H9 (cell line): ENCODE measurements at regions not wholly inside any gene's neighbourhood (a gene's known extent, or its start where the extent isn't known, plus 50 kb on each side); places are given as distances from the start of the nearest gene placed in this dataset.

Experiments
- DNase-seq: peaks from one replicate; pipeline ENCODE4 v3.0.0-alpha.2; 2017
- H2AFZ ChIP-seq: one replicate; pipeline ENCODE4 v1.6.1; 2013; ENCODE audit warnings: mild to moderate bottlenecking, low read length, control low read depth, moderate library complexity
- H2AK5ac ChIP-seq: 2 replicates; pipeline ENCODE4 v1.6.1; 2013; ENCODE audit warnings: low read length, control low read depth, mixed read lengths; ENCODE audit not compliant: insufficient read length
- H2BK120ac ChIP-seq: one replicate; pipeline ENCODE4 v1.6.1; 2013; ENCODE audit warnings: low read depth, mild to moderate bottlenecking, low read length, control low read depth, inconsistent platforms; ENCODE audit not compliant: poor library complexity, severe bottlenecking
- H2BK12ac ChIP-seq: 2 replicates; pipeline ENCODE4 v1.6.1; 2013; ENCODE audit warnings: low read length, control low read depth, mixed read lengths, low read depth; ENCODE audit not compliant: insufficient read length
- H2BK15ac ChIP-seq: 2 replicates; pipeline ENCODE4 v1.6.1; 2013; ENCODE audit warnings: low read depth, low read length, control low read depth
- H2BK20ac ChIP-seq: one replicate; pipeline ENCODE4 v1.6.1; 2013; ENCODE audit warnings: low read depth, mild to moderate bottlenecking, low read length, control low read depth, inconsistent platforms; ENCODE audit not compliant: poor library complexity, severe bottlenecking
- H2BK5ac ChIP-seq: 2 replicates; pipeline ENCODE4 v1.6.1; 2013; ENCODE audit warnings: low read length, control low read depth, mixed read lengths; ENCODE audit not compliant: insufficient read length
- H3K14ac ChIP-seq: 2 replicates; pipeline ENCODE4 v1.6.1; 2013; ENCODE audit warnings: low read length, control low read depth; ENCODE audit not compliant: insufficient read depth
- H3K18ac ChIP-seq: 2 replicates; pipeline ENCODE4 v1.6.1; 2013; ENCODE audit warnings: low read depth, mild to moderate bottlenecking, mixed read lengths, low read length, control low read depth; ENCODE audit not compliant: insufficient read length
- H3K23ac ChIP-seq: 2 replicates; pipeline ENCODE4 v1.6.1; 2013; ENCODE audit warnings: low read length, control low read depth, mixed read lengths, low read depth; ENCODE audit not compliant: insufficient read length
- H3K23me2 ChIP-seq: 2 replicates; pipeline ENCODE4 v1.6.1; 2013; ENCODE audit warnings: low read depth, mild to moderate bottlenecking, mixed read lengths, low read length, control low read depth; ENCODE audit not compliant: insufficient read length, poor library complexity, severe bottlenecking
- H3K27ac ChIP-seq: 2 replicates; pipeline ENCODE4 v1.5.1; 2013; ENCODE audit warnings: low read length, control low read depth, mixed read lengths, low read depth; ENCODE audit not compliant: insufficient read length
- H3K27me3 ChIP-seq: 2 replicates; pipeline ENCODE4 v1.6.1; 2013; ENCODE audit warnings: low read length, control low read depth, inconsistent platforms; ENCODE audit not compliant: insufficient read depth
- H3K4ac ChIP-seq: 2 replicates; pipeline ENCODE4 v1.6.1; 2013; ENCODE audit warnings: low read depth, mild to moderate bottlenecking, control low read depth, inconsistent platforms, low read length, moderate library complexity
- H3K4me1 ChIP-seq: 2 replicates; pipeline ENCODE4 v1.6.1; 2013; ENCODE audit warnings: low read length, control low read depth, inconsistent platforms; ENCODE audit not compliant: insufficient read depth
- H3K4me2 ChIP-seq: 2 replicates; pipeline ENCODE4 v1.6.1; 2013; ENCODE audit warnings: low read length, control low read depth, mixed read lengths; ENCODE audit not compliant: insufficient read length, insufficient read depth
- H3K56ac ChIP-seq: 2 replicates; pipeline ENCODE4 v1.6.1; 2013; ENCODE audit warnings: low read depth, mild to moderate bottlenecking, mixed read lengths, low read length, control low read depth; ENCODE audit not compliant: insufficient read length
- H3K79me1 ChIP-seq: 2 replicates; pipeline ENCODE4 v1.6.1; 2013; ENCODE audit warnings: low read depth, mild to moderate bottlenecking, moderate library complexity, low read length, control low read depth, inconsistent platforms; ENCODE audit not compliant: insufficient read depth, poor library complexity, severe bottlenecking
- H3K79me2 ChIP-seq: 2 replicates; pipeline ENCODE4 v1.6.1; 2013; ENCODE audit warnings: low read length, control low read depth, inconsistent platforms; ENCODE audit not compliant: insufficient read depth
- H3K9ac ChIP-seq: 2 replicates; pipeline ENCODE4 v1.6.1; 2013; ENCODE audit warnings: low read length, control low read depth, mixed read lengths; ENCODE audit not compliant: insufficient read length; ENCODE audit errors: extremely low read depth
- H3K9me3 ChIP-seq: one replicate; pipeline ENCODE4 v1.6.1; 2013; ENCODE audit warnings: low read depth, low read length, inconsistent platforms; ENCODE audit not compliant: control insufficient read depth
- H3T11ph ChIP-seq: one replicate; pipeline ENCODE4 v1.6.1; 2013; ENCODE audit warnings: mild to moderate bottlenecking, low read length, control low read depth, inconsistent platforms
- H4K20me1 ChIP-seq: one replicate; pipeline ENCODE4 v1.6.1; 2013; ENCODE audit not compliant: control insufficient read depth, insufficient read length, insufficient read depth
- H4K5ac ChIP-seq: 2 replicates; pipeline ENCODE4 v1.6.1; 2013; ENCODE audit warnings: low read depth, mild to moderate bottlenecking, mixed read lengths, low read length, control low read depth; ENCODE audit not compliant: insufficient read length
- H4K8ac ChIP-seq: replicated peaks from 2 replicates; pipeline ENCODE4 v1.6.1; 2013; ENCODE audit warnings: low read length, control low read depth, mixed read lengths, low read depth; ENCODE audit not compliant: insufficient read length
- H4K91ac ChIP-seq: 2 replicates; pipeline ENCODE4 v1.6.1; 2013; ENCODE audit warnings: low read depth, mild to moderate bottlenecking, moderate library complexity, mixed read lengths, low read length, control low read depth; ENCODE audit not compliant: insufficient read length
- H3K27ac Mint-ChIP-seq, 3 experiments: 2 replicates in 2 of 3; 3 replicates in 1 of 3; pipeline ENCODE4 v1.8.0; 2020 to 2021; ENCODE audit warnings: mixed read lengths in 3 of 3, mild to moderate bottlenecking in 1 of 3, moderate library complexity in 1 of 3
- H3K27me3 Mint-ChIP-seq: 2 replicates; pipeline ENCODE4 v1.8.0; 2021; ENCODE audit warnings: low read depth, mild to moderate bottlenecking, moderate library complexity, mixed read lengths
- H3K36me3 Mint-ChIP-seq, 3 experiments: 2 replicates in 2 of 3; 3 replicates in 1 of 3; pipeline ENCODE4 v1.8.0; 2020 to 2021; ENCODE audit warnings: low read depth in 3 of 3, mixed read lengths in 3 of 3; ENCODE audit not compliant: insufficient read depth in 1 of 3
- H3K4me1 Mint-ChIP-seq, 2 experiments: 2 replicates each; pipeline ENCODE4 v1.8.0; 2020; ENCODE audit warnings: mixed read lengths in 2 of 2
- H3K4me3 Mint-ChIP-seq, 2 experiments: 2 replicates in 1 of 2; 3 replicates in 1 of 2; pipeline ENCODE4 v1.8.0; 2020 to 2021; ENCODE audit warnings: mild to moderate bottlenecking in 2 of 2, mixed read lengths in 2 of 2, moderate library complexity in 1 of 2
- H3K9me3 Mint-ChIP-seq, 2 experiments: 2 replicates in 1 of 2; 3 replicates in 1 of 2; pipeline ENCODE4 v1.8.0; 2020; ENCODE audit warnings: mild to moderate bottlenecking in 2 of 2, mixed read lengths in 2 of 2, moderate library complexity in 1 of 2
- WGBS: extraction: QIAGEN DNeasy Blood & Tissue Kit; methylation state at CpG from one replicate; pipeline ENCODE4 v1.1.7; 2013; ENCODE audit warnings: missing lambda C conversion rate, low lambda C conversion rate, mixed read lengths; ENCODE audit not compliant: insufficient read length; ENCODE audit errors: extremely low coverage; 5-methylcytosine and 5-hydroxymethylcytosine counted together
- TF ChIP-seq, protein P1 (sequence below): fragments of 200-600 bp; sonication (generic); conservative IDR thresholded peaks from 3 replicates; pipeline ENCODE4 v1.8.0; 2021; ENCODE audit warnings: antibody characterized with exemption, mild to moderate bottlenecking

DNA sequence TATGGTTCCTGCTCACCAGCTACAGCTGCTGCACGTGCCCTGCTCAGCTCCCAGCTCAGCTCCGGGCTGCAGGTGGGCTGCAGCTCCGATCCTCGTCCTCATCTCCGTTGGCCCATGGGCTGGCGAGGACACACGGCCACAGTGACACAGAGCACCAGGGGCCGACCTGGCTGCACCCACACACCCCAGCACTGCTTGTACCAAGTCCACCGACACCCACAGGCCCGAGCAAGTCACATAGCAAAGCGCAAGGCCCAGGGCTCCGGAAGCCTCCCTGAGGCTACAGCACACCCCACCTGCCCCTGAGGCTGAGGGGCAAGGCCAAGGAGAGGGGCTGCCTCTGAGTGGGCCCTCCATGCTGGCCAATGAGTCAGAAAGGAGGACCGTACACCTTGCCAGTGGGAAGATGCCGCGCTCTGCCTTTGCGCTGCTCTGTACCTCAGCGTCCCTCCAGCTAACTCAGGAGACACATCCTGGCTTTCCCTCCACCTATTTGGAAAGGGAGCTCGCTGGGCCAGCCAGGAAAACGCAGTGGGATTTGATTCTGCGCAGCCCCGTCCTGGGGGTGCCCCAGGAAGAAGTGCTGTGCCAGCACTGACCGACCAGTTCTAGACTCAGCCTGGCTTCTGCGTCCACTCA lies 124.8 kb downstream of the SIK1 start:
- H3K27ac Mint-ChIP-seq = no peak overlapping the region; a peak in 1 of 7 replicates

More for the DNA sequence above, 124.8 kb downstream of the SIK1 start:
- Histone ChIP-seq H3K23me2 (no peaks in the 10 kb centered on the region), H3K56ac (no peak overlapping the region), H2AFZ (no peak overlapping the region), H3K27ac (no peak overlapping the region), H2BK15ac (no peak overlapping the region), H3K27me3 (no peaks in the 10 kb centered on the region), H3K18ac (no peak overlapping the region), H4K20me1 (no peaks in the 10 kb centered on the region), H2BK120ac (no peak overlapping the region), H3K9me3 (no peaks in the 10 kb centered on the region), H3K23ac (no peak overlapping the region), H4K8ac (no peak overlapping the region), H3K14ac (no peak overlapping the region; the same call in 1 of the 2 replicates), H2BK20ac (no peak overlapping the region), H2BK12ac (no peak overlapping the region), H2BK5ac (no peak overlapping the region), H3T11ph (no peak overlapping the region), H3K4me1 (no peaks in the 10 kb centered on the region), H2AK5ac (no peak overlapping the region), H3K79me2 (no peaks in the 10 kb centered on the region), H3K79me1 (no peaks in the 10 kb centered on the region), H3K9ac (no peak overlapping the region), H3K4ac (no peak overlapping the region), H4K91ac (no peak overlapping the region), H4K5ac (no peak overlapping the region), H3K4me2 (no peak overlapping the region)
- TF ChIP-seq, protein P1, sequence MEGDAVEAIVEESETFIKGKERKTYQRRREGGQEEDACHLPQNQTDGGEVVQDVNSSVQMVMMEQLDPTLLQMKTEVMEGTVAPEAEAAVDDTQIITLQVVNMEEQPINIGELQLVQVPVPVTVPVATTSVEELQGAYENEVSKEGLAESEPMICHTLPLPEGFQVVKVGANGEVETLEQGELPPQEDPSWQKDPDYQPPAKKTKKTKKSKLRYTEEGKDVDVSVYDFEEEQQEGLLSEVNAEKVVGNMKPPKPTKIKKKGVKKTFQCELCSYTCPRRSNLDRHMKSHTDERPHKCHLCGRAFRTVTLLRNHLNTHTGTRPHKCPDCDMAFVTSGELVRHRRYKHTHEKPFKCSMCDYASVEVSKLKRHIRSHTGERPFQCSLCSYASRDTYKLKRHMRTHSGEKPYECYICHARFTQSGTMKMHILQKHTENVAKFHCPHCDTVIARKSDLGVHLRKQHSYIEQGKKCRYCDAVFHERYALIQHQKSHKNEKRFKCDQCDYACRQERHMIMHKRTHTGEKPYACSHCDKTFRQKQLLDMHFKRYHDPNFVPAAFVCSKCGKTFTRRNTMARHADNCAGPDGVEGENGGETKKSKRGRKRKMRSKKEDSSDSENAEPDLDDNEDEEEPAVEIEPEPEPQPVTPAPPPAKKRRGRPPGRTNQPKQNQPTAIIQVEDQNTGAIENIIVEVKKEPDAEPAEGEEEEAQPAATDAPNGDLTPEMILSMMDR = no peak
- no CpG with 5 or more reads among the region's 23 CpGs for WGBS
- Mint-ChIP-seq H3K4me1 (peaks cover 0 to 2% of the 10 kb centered on the region in 2 experiments; a peak in 1 of 4 replicates), H3K4me3 (no peak overlapping the region), H3K9me3 (no peaks in the 10 kb centered on the region), H3K27me3 (no peaks in the 10 kb centered on the region), H3K36me3 (no peaks in the 10 kb centered on the region; a peak in 1 of 7 replicates)
- DNase-seq = no peak
